ENCODE measurements at regions not wholly inside any gene's neighbourhood (a gene's known extent, or its start where the extent isn't known, plus 50 kb on each side); places are given as distances from the start of the nearest gene placed in this dataset.
A peak's percentile ranks its signal among the peaks of the same experiment; 100 is the strongest.

GRCh38 chr1:222247081-222247480 is 300.8 kb downstream of the HHIPL2 start:
- Histone ChIP-seq H3K4me2 (ENCODE audit: low read length) (no peak overlapping the region), H3K36me3 (ENCODE audit: control insufficient read depth in 1 of 2, insufficient read depth in 2 of 2, low read length in 2 of 2) (no peaks in the 10 kb centered on the region), H3K27ac (ENCODE audit: low read depth, low read length) (no peak overlapping the region), H3K9ac (ENCODE audit: low read length) (no peak overlapping the region), H2AFZ (ENCODE audit: low read depth, low read length, poor library complexity, severe bottlenecking) (no peak overlapping the region), H4K20me1 (ENCODE audit: insufficient read depth) (no peaks in the 10 kb centered on the region), H3K9me2 (ENCODE audit: insufficient read depth) (no peaks in the 10 kb centered on the region), H3K79me2 (ENCODE audit: insufficient read depth, low read length) (no peaks in the 10 kb centered on the region), H3K4me3 (replicated peaks in 1 of 2; ENCODE audit: low read depth in 1 of 2, low read length in 2 of 2) (no peak overlapping the region), H3K4me1 (ENCODE audit: control insufficient read depth in 1 of 2, insufficient read depth in 2 of 2, low read length in 2 of 2) (peaks cover 11 to 13% of the 10 kb centered on the region in 2 experiments), H3K9me3 (ENCODE audit: control insufficient read depth in 1 of 2, insufficient read depth in 1 of 2, low read depth in 1 of 2, low read length in 2 of 2) (no peaks in the 10 kb centered on the region), H3K27me3 (ENCODE audit: insufficient read depth, low read length) (no peaks in the 10 kb centered on the region)
- ATAC-seq, result no peak
- ChIA-PET POLR2A (no interaction called here), RAD21 (ENCODE audit: low non-redundant PET in 1 of 2, low total read pairs in 2 of 2, uncharacterized antibody in 2 of 2, unreplicated experiment in 2 of 2) (no interaction called here), CTCF (no interaction called here)
- no peak for DNase-seq (ENCODE audit: low read depth, low spot score)
- intact Hi-C loops (cut with micrococcal nuclease), result no loop called here
- no TSS peak for BruUV-seq (replicated peaks)
- TF ChIP-seq, protein P1, sequence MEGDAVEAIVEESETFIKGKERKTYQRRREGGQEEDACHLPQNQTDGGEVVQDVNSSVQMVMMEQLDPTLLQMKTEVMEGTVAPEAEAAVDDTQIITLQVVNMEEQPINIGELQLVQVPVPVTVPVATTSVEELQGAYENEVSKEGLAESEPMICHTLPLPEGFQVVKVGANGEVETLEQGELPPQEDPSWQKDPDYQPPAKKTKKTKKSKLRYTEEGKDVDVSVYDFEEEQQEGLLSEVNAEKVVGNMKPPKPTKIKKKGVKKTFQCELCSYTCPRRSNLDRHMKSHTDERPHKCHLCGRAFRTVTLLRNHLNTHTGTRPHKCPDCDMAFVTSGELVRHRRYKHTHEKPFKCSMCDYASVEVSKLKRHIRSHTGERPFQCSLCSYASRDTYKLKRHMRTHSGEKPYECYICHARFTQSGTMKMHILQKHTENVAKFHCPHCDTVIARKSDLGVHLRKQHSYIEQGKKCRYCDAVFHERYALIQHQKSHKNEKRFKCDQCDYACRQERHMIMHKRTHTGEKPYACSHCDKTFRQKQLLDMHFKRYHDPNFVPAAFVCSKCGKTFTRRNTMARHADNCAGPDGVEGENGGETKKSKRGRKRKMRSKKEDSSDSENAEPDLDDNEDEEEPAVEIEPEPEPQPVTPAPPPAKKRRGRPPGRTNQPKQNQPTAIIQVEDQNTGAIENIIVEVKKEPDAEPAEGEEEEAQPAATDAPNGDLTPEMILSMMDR (IDR thresholded peaks at IDR 0.05 in 2 of 3, conservative IDR thresholded peaks at IDR 0.05 in 1 of 3; ENCODE audit: borderline replicate concordance in 1 of 3, insufficient read depth in 1 of 3, low read depth in 2 of 3, low read length in 2 of 3), result no peak

DNA sequence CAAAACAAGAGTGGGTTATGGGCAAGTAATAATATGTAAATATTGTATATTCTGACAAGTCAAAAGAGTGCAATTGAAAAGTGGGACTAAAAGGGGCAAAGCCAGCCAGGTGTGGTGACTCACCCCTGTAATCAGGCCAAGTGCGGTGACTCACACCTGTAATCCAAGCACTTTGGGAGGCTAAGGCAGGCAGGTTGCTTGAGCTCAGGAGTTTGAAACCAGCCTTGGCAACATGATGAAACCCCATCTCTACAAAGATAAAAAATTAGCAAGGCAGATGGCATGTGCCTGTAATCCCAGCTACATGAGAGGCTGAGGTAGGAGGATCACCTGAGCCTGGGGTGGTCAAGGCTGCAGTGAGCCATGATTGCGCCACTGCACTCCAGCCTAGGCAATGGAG is 304.0 kb downstream of the HHIPL2 start:
- BruUV-seq (replicated peaks), result no TSS peak
- TF ChIP-seq SP1 (IDR thresholded peaks at IDR 0.05; ENCODE audit: low read depth) (peak; percentile 88), SRF (IDR thresholded peaks at IDR 0.05; ENCODE audit: low read depth) (peak; percentile 75), SIN3A (IDR thresholded peaks at IDR 0.05; ENCODE audit: low read depth) (peak; percentile 39; the same call in 1 of the 2 replicates), ZNF274 (IDR thresholded peaks at IDR 0.05; ENCODE audit: low read depth, low read length) (no peak), EZH2phosphoT487 (IDR thresholded peaks at IDR 0.05; ENCODE audit: borderline replicate concordance) (no peak), RAD21 (IDR thresholded peaks at IDR 0.05; ENCODE audit: low read depth) (no peak), CEBPB (IDR thresholded peaks at IDR 0.05; ENCODE audit: low read depth) (peak; percentile 87), TCF7L2 (IDR thresholded peaks at IDR 0.05; ENCODE audit: borderline replicate concordance, extremely low read depth, insufficient read depth, insufficient read length) (peak; percentile 55), MAX (IDR thresholded peaks at IDR 0.05) (peak; percentile 73), POLR2AphosphoS5 (IDR thresholded peaks at IDR 0.05; ENCODE audit: low read depth, low read length) (peak; percentile 56; the same call in 1 of the 2 replicates), JUND (IDR thresholded peaks at IDR 0.05) (peak; percentile 99)
- TF ChIP-seq, protein P2, sequence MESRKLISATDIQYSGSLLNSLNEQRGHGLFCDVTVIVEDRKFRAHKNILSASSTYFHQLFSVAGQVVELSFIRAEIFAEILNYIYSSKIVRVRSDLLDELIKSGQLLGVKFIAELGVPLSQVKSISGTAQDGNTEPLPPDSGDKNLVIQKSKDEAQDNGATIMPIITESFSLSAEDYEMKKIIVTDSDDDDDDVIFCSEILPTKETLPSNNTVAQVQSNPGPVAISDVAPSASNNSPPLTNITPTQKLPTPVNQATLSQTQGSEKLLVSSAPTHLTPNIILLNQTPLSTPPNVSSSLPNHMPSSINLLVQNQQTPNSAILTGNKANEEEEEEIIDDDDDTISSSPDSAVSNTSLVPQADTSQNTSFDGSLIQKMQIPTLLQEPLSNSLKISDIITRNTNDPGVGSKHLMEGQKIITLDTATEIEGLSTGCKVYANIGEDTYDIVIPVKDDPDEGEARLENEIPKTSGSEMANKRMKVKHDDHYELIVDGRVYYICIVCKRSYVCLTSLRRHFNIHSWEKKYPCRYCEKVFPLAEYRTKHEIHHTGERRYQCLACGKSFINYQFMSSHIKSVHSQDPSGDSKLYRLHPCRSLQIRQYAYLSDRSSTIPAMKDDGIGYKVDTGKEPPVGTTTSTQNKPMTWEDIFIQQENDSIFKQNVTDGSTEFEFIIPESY (IDR thresholded peaks at IDR 0.05; ENCODE audit: extremely low read depth, insufficient replicate concordance, low read length), result no peak
- TF ChIP-seq, protein P3, sequence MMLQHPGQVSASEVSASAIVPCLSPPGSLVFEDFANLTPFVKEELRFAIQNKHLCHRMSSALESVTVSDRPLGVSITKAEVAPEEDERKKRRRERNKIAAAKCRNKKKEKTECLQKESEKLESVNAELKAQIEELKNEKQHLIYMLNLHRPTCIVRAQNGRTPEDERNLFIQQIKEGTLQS (IDR thresholded peaks at IDR 0.05), result peak; percentile 82
- TF ChIP-seq, protein P1 (IDR thresholded peaks at IDR 0.05 in 2 of 3, conservative IDR thresholded peaks at IDR 0.05 in 1 of 3; ENCODE audit: borderline replicate concordance in 1 of 3, insufficient read depth in 1 of 3, low read depth in 2 of 3, low read length in 2 of 3), result no peak

More for the DNA sequence above, 304.0 kb downstream of the HHIPL2 start:
- peaks cover 11 to 22% of the 10 kb centered on the region in 2 experiments for H3K4me1 ChIP-seq (ENCODE audit: control insufficient read depth in 1 of 2, insufficient read depth in 2 of 2, low read length in 2 of 2)
- ATAC-seq (peak; percentile 90), DNase-seq (ENCODE audit: low read depth, low spot score) (peak; percentile 89)
- ChIA-PET CTCF (no interaction called here), POLR2A (no interaction called here), RAD21 (ENCODE audit: low non-redundant PET in 1 of 2, low total read pairs in 2 of 2, uncharacterized antibody in 2 of 2, unreplicated experiment in 2 of 2) (no interaction called here)
- H3K9me3 ChIP-seq (ENCODE audit: control insufficient read depth in 1 of 2, insufficient read depth in 1 of 2, low read depth in 1 of 2, low read length in 2 of 2), result no peaks in the 10 kb centered on the region
- no peaks in the 10 kb centered on the region for H3K9me2 ChIP-seq (ENCODE audit: insufficient read depth)
- H3K79me2 ChIP-seq (ENCODE audit: insufficient read depth, low read length), result no peaks in the 10 kb centered on the region
- no peak overlapping the region for H3K27ac ChIP-seq (ENCODE audit: low read depth, low read length)
- no peaks in the 10 kb centered on the region for H4K20me1 ChIP-seq (ENCODE audit: insufficient read depth)
- no peak overlapping the region for H2AFZ ChIP-seq (ENCODE audit: low read depth, low read length, poor library complexity, severe bottlenecking)
- no peaks in the 10 kb centered on the region for H3K27me3 ChIP-seq (ENCODE audit: insufficient read depth, low read length)
- intact Hi-C loops (cut with micrococcal nuclease), result no loop called here
- H3K36me3 ChIP-seq (ENCODE audit: control insufficient read depth in 1 of 2, insufficient read depth in 2 of 2, low read length in 2 of 2), result no peaks in the 10 kb centered on the region
- no peak overlapping the region for H3K4me3 ChIP-seq (replicated peaks in 1 of 2; ENCODE audit: low read depth in 1 of 2, low read length in 2 of 2)
- H3K9ac ChIP-seq (ENCODE audit: low read length), result no peak overlapping the region
- H3K4me2 ChIP-seq (ENCODE audit: low read length), result peak overlapping the region; percentile 52

Data from HCT116 (cell line).